WERI-Rb-1 (cell line): ENCODE measurements at regions not wholly inside any gene's neighbourhood (a gene's known extent, or its start where the extent isn't known, plus 50 kb on each side); places are given as distances from the start of the nearest gene placed in this dataset.

Experiments
- DNase-seq: peaks from one replicate; pipeline ENCODE4 v3.0.0-alpha.2; 2020
- H3K27ac ChIP-seq: fragments of 250-450 bp; sonication (Bioruptor Pico); 2 replicates; pipeline ENCODE4 v1.5.1; 2020; ENCODE audit warnings: mild to moderate bottlenecking, moderate library complexity
- H3K27me3 ChIP-seq: fragments of 250-450 bp; sonication (Bioruptor Pico); 2 replicates; pipeline ENCODE4 v1.5.1; 2021; ENCODE audit warnings: mild to moderate bottlenecking, low read depth, moderate library complexity; ENCODE audit not compliant: insufficient read depth, severe bottlenecking
- H3K36me3 ChIP-seq: fragments of 250-450 bp; sonication (Bioruptor Pico); 2 replicates; pipeline ENCODE4 v1.5.1; 2020; ENCODE audit warnings: mild to moderate bottlenecking, moderate library complexity
- H3K4me3 ChIP-seq: 2 replicates; pipeline ENCODE4 v1.5.1; 2011; ENCODE audit warnings: low read depth, mild to moderate bottlenecking, control low read depth, low read length
- H3K9me3 ChIP-seq: fragments of 250-450 bp; sonication (Bioruptor Pico); 2 replicates; pipeline ENCODE4 v1.5.1; 2021; ENCODE audit warnings: mild to moderate bottlenecking, moderate library complexity; ENCODE audit not compliant: severe bottlenecking
- CTCF ChIP-seq: IDR thresholded peaks from 2 replicates; pipeline ENCODE4 v1.5.1; 2011; ENCODE audit warnings: low read depth, mild to moderate bottlenecking, control low read depth, inconsistent platforms, low read length

- Histone ChIP-seq H3K9me3 (no peaks in the 10 kb centered on the region), H3K4me3 (no peak overlapping the region), H3K36me3 (no peaks in the 10 kb centered on the region), H3K27me3 (no peaks in the 10 kb centered on the region), H3K27ac (no peak overlapping the region)
- no peak for TF ChIP-seq CTCF
- no peak for DNase-seq
Measured at GRCh38 chr4:162847945-162848549, 318.6 kb downstream of the NAF1 start.

DNA sequence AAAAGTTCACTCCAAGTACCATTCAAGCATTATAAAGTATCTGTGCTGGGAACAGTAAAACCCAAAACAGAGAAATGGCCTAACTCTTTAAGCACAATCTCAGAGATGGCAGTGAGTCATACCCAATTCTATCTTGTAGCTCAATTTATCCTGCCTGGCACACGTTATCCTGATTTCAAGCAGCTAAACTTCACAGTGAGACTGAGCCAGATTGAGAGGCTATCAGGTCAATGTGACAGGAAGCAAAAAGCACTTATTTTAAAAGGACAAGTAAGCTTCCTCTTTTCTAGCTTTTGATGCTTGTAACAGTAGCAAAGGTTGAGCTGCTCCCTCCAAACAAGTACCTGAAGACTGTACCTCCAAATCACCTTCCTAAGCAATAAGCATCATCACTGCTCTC, 324.9 kb downstream of the NAF1 start:
- Histone ChIP-seq H3K4me3 (no peak overlapping the region), H3K9me3 (no peaks in the 10 kb centered on the region), H3K27me3 (no peaks in the 10 kb centered on the region), H3K27ac (no peak overlapping the region), H3K36me3 (no peaks in the 10 kb centered on the region)
- no peak for DNase-seq
- no peak for TF ChIP-seq CTCF

DNA sequence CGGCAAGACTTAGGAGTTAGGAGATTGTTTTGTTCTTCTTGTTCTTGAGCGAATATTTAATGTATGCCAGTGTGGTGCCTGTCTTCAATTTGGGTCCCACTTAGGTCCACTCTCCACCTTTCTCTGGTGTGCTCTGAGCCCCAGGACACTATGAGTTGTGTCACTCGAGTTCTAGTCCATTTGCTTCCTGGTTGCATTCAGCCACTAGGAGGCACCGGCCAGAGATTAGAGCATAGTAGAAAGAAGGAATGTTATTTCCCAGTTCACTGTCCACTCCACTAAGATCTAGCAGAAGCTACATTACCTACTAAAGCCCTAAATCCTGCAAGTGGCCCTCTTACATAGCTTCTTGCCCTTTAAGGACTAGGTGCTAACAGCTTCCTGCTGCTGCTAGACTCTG, 326.9 kb downstream of the NAF1 start:
- peaks cover 2% of the 10 kb centered on the region for H3K9me3 ChIP-seq
- no peak overlapping the region for H3K4me3 ChIP-seq
- 0 out of 2 replicates have a peak, but pooled peaks have one; percentile 21 for TF ChIP-seq CTCF
- H3K27ac ChIP-seq, result no peak overlapping the region
- H3K36me3 ChIP-seq, result no peaks in the 10 kb centered on the region
- no peak for DNase-seq
- no peaks in the 10 kb centered on the region for H3K27me3 ChIP-seq

- H3K4me3 ChIP-seq, result no peak overlapping the region
- DNase-seq, result no peak
- H3K36me3 ChIP-seq, result no peaks in the 10 kb centered on the region
- H3K9me3 ChIP-seq, result peaks cover 2% of the 10 kb centered on the region
- H3K27me3 ChIP-seq, result no peaks in the 10 kb centered on the region
- no peak overlapping the region for H3K27ac ChIP-seq
- TF ChIP-seq CTCF, result no peak
Measured at GRCh38 chr4:162838671-162839070, 328.0 kb downstream of the NAF1 start.

DNA sequence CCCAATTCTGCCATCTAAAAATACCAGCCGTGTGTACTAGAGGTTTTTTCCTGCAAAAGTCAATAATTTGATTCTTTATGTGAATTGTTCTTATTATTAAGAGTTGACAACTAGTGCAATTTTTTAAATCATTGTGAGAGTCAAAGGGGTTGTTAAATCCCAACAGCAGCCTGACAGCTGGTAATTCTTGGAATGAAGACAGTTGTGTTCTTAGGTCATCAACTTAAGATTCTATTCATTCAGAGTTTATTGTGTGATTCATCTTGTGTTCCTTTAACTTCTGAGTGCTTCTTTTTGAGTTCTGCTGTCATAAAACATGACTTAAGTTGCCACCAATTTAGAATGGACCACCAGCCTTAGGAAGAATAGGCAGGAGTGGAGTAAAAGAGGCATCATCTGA, 329.0 kb downstream of the NAF1 start:
- no peak overlapping the region for H3K4me3 ChIP-seq
- H3K27ac ChIP-seq, result no peak overlapping the region
- DNase-seq, result no peak
- H3K36me3 ChIP-seq, result no peaks in the 10 kb centered on the region
- TF ChIP-seq CTCF, result no peak
- H3K27me3 ChIP-seq, result no peaks in the 10 kb centered on the region
- peaks cover 2% of the 10 kb centered on the region for H3K9me3 ChIP-seq

GRCh38 chr4:162837241-162837640, 329.4 kb downstream of the NAF1 start:
- Histone ChIP-seq H3K27ac (no peak overlapping the region), H3K4me3 (no peak overlapping the region), H3K27me3 (no peaks in the 10 kb centered on the region), H3K36me3 (no peaks in the 10 kb centered on the region), H3K9me3 (peaks cover 2% of the 10 kb centered on the region)
- DNase-seq, result no peak
- TF ChIP-seq CTCF, result no peak
